ENCODE measurements at regions not wholly inside any gene's neighbourhood (a gene's known extent, or its start where the extent isn't known, plus 50 kb on each side); places are given as distances from the start of the nearest gene placed in this dataset.

GRCh38 chr5:115686738-115687074, 60.9 kb upstream of the TMED7 start:
- DNase-seq (ENCODE audit: extremely low read depth in 1 of 4, low spot score in 3 of 4) = no peak
- BruUV-seq (replicated peaks) = no TSS peak
- POLR2A ChIA-PET = no interaction called here
- Histone ChIP-seq H3K27me3 (ENCODE audit: control insufficient read depth in 2 of 2, insufficient read depth in 2 of 2, low read length in 2 of 2) (peaks cover 0 to 4% of the 10 kb centered on the region in 2 experiments; a peak in 1 of 5 replicates), H3K4me2 (ENCODE audit: insufficient read depth, low read length) (no peak overlapping the region), H3K4me1 (replicated peaks in 1 of 2; ENCODE audit: control insufficient read depth in 2 of 2, insufficient read depth in 2 of 2, low read length in 2 of 2) (no peaks in the 10 kb centered on the region), H3K9me1 (ENCODE audit: control insufficient read depth, insufficient read depth, low read length) (no peaks in the 10 kb centered on the region), H3K9me3 (replicated peaks; ENCODE audit: control insufficient read depth, insufficient read depth, low read depth, low read length) (no peaks in the 10 kb centered on the region), H3K36me3 (ENCODE audit: control insufficient read depth, insufficient read depth, low read length) (no peaks in the 10 kb centered on the region), H4K20me1 (replicated peaks; ENCODE audit: control insufficient read depth, insufficient read depth, low read length) (no peaks in the 10 kb centered on the region), H3K9ac (ENCODE audit: insufficient read depth in 1 of 2, low read depth in 2 of 2, low read length in 2 of 2) (no peak overlapping the region), H3K79me2 (ENCODE audit: control insufficient read depth, insufficient read depth, low read length) (no peaks in the 10 kb centered on the region), H3K27ac (ENCODE audit: extremely low read depth, low read depth, low read length) (no peak overlapping the region), H2AFZ (ENCODE audit: low read depth, low read length) (no peak overlapping the region), H3K4me3 (no peak overlapping the region)
- in situ Hi-C loops (cut with MboI) = no loop called here
- WGBS (ENCODE audit: insufficient coverage, low coverage, missing lambda C conversion rate) = 0% methylated on average over 1 of the region's 1 CpG
- ATAC-seq = no peak
- intact Hi-C loops (cut with micrococcal nuclease) = no loop called here
- CTCF ChIA-PET (ENCODE audit: low intra/inter-chr PET ratio) = no interaction called here
- FAIRE-seq = no peak
- TF ChIP-seq STAT6 (CRISPR knock-in tag; IDR thresholded peaks at IDR 0.05) (no peak), TAF9B (IDR thresholded peaks at IDR 0.05; ENCODE audit: partially characterized antibody) (no peak), ZNF75A (CRISPR knock-in tag; IDR thresholded peaks at IDR 0.05) (no peak), ETV5 (CRISPR knock-in tag; IDR thresholded peaks at IDR 0.05; ENCODE audit: low read depth) (no peak), CBFB (CRISPR knock-in tag; IDR thresholded peaks at IDR 0.05) (no peak), MGA (IDR thresholded peaks at IDR 0.05) (no peak), IRF2 (CRISPR knock-in tag; IDR thresholded peaks at IDR 0.05) (no peak), CBFA2T2 (conservative IDR thresholded peaks at IDR 0.05) (no peak), ADNP (tag; IDR thresholded peaks at IDR 0.05) (no peak)
